Immature natural killer cell (primary cell): ENCODE measurements at regions not wholly inside any gene's neighbourhood (a gene's known extent, or its start where the extent isn't known, plus 50 kb on each side); places are given as distances from the start of the nearest gene placed in this dataset.

ENCODE experiments used
- DNase-seq, 3 donors: peaks; one replicate each; pipeline ENCODE4 v3.0.0; 2022; ENCODE audit warnings: mixed read lengths in 1 of 3
- H3K27ac Mint-ChIP-seq, 6 donors: one replicate each; pipeline ENCODE4 v1.8.0; 2020; ENCODE audit warnings: mixed read lengths in 6 of 6, mild to moderate bottlenecking in 5 of 6, inconsistent platforms in 4 of 6, moderate library complexity in 3 of 6
- H3K27me3 Mint-ChIP-seq, 3 donors: one replicate each; pipeline ENCODE4 v1.8.0; 2020 to 2021; ENCODE audit warnings: low read depth in 3 of 3, mild to moderate bottlenecking in 3 of 3, mixed read lengths in 3 of 3, moderate library complexity in 3 of 3, inconsistent platforms in 1 of 3
- H3K36me3 Mint-ChIP-seq, 3 donors: one replicate each; pipeline ENCODE4 v1.8.0; 2020; ENCODE audit warnings: mixed read lengths in 3 of 3, inconsistent platforms in 2 of 3, mild to moderate bottlenecking in 2 of 3
- H3K4me1 Mint-ChIP-seq, 2 donors: one replicate each; pipeline ENCODE4 v1.8.0; 2020; ENCODE audit warnings: inconsistent platforms in 2 of 2, mild to moderate bottlenecking in 2 of 2, mixed read lengths in 2 of 2, moderate library complexity in 1 of 2
- H3K4me3 Mint-ChIP-seq, 5 donors: one replicate each; pipeline ENCODE4 v1.8.0; 2020; ENCODE audit warnings: mild to moderate bottlenecking in 5 of 5, mixed read lengths in 5 of 5, inconsistent platforms in 3 of 5, moderate library complexity in 3 of 5
- H3K9me3 Mint-ChIP-seq, 6 donors: one replicate each; pipeline ENCODE4 v1.8.0; 2020; ENCODE audit warnings: mild to moderate bottlenecking in 6 of 6, mixed read lengths in 6 of 6, inconsistent platforms in 4 of 6, moderate library complexity in 3 of 6

GRCh38 chr2:88261725-88262124, 91.6 kb downstream of the THNSL2 start:
- H3K9me3 Mint-ChIP-seq, result peaks cover 0 to 2% (median 0%) of the 10 kb centered on the region in 6 donors
- H3K36me3 Mint-ChIP-seq, result no peaks in the 10 kb centered on the region
- H3K27me3 Mint-ChIP-seq, result peaks cover 0 to 8% (median 0%) of the 10 kb centered on the region in 3 donors
- DNase-seq, result no peak
- H3K4me1 Mint-ChIP-seq, result peaks cover 8 to 12% of the 10 kb centered on the region in 2 donors
- no peak overlapping the region for H3K4me3 Mint-ChIP-seq
- H3K27ac Mint-ChIP-seq, result peak overlapping the region in 1 of 6 donors; percentile 3

GRCh38 chr2:88258208-88258607, 88.1 kb downstream of the THNSL2 start:
- no peaks in the 10 kb centered on the region for H3K36me3 Mint-ChIP-seq
- peaks cover 0 to 14% (median 2%) of the 10 kb centered on the region in 3 donors for H3K27me3 Mint-ChIP-seq
- no peak overlapping the region for H3K27ac Mint-ChIP-seq
- H3K4me3 Mint-ChIP-seq, result no peak overlapping the region
- DNase-seq, result no peak
- H3K4me1 Mint-ChIP-seq, result peaks cover 0 to 2% of the 10 kb centered on the region in 2 donors
- H3K9me3 Mint-ChIP-seq, result peaks cover 0 to 2% (median 0%) of the 10 kb centered on the region in 6 donors

- peaks cover 1 to 18% (median 2%) of the 10 kb centered on the region in 3 donors for H3K27me3 Mint-ChIP-seq
- no peak overlapping the region for H3K27ac Mint-ChIP-seq
- H3K4me1 Mint-ChIP-seq, result peaks cover 0 to 8% of the 10 kb centered on the region in 2 donors
These were observed 84.4 kb downstream of the THNSL2 start for GRCh38 chr2:88254437-88255091.

GRCh38 chr2:88253997-88254396, 83.9 kb downstream of the THNSL2 start:
- H3K36me3 Mint-ChIP-seq, result no peaks in the 10 kb centered on the region
- H3K27ac Mint-ChIP-seq, result no peak overlapping the region
- H3K9me3 Mint-ChIP-seq, result no peaks in the 10 kb centered on the region
- peaks cover 0 to 8% of the 10 kb centered on the region in 2 donors for H3K4me1 Mint-ChIP-seq
- peaks cover 1 to 18% (median 2%) of the 10 kb centered on the region in 3 donors for H3K27me3 Mint-ChIP-seq
- DNase-seq, result no peak
- no peak overlapping the region for H3K4me3 Mint-ChIP-seq

More at GRCh38 chr2:88254437-88255091, 84.4 kb downstream of the THNSL2 start:
- H3K9me3 Mint-ChIP-seq, result no peaks in the 10 kb centered on the region
- no peak for DNase-seq
- no peaks in the 10 kb centered on the region for H3K36me3 Mint-ChIP-seq
- H3K4me3 Mint-ChIP-seq, result no peak overlapping the region

GRCh38 chr2:88253375-88253774, 83.2 kb downstream of the THNSL2 start:
- peak overlapping the region in 1 of 6 donors; percentile 20 for H3K27ac Mint-ChIP-seq
- H3K36me3 Mint-ChIP-seq, result no peaks in the 10 kb centered on the region
- H3K4me3 Mint-ChIP-seq, result no peak overlapping the region
- no peaks in the 10 kb centered on the region for H3K9me3 Mint-ChIP-seq
- peaks cover 1 to 18% (median 2%) of the 10 kb centered on the region in 3 donors for H3K27me3 Mint-ChIP-seq
- no peak for DNase-seq
- H3K4me1 Mint-ChIP-seq, result peaks cover 0 to 8% of the 10 kb centered on the region in 2 donors

GRCh38 chr2:88252646-88253045, 82.5 kb downstream of the THNSL2 start:
- no peaks in the 10 kb centered on the region for H3K36me3 Mint-ChIP-seq
- DNase-seq, result peak in 1 of 3 donors; percentile 11
- H3K27ac Mint-ChIP-seq, result no peak overlapping the region
- no peaks in the 10 kb centered on the region for H3K9me3 Mint-ChIP-seq
- H3K4me3 Mint-ChIP-seq, result no peak overlapping the region
- H3K4me1 Mint-ChIP-seq, result peaks cover 0 to 8% of the 10 kb centered on the region in 2 donors
- H3K27me3 Mint-ChIP-seq, result peaks cover 1 to 15% (median 2%) of the 10 kb centered on the region in 3 donors

- H3K4me3 Mint-ChIP-seq, result no peak overlapping the region
- no peak for DNase-seq
- H3K27ac Mint-ChIP-seq, result no peak overlapping the region
- no peaks in the 10 kb centered on the region for H3K9me3 Mint-ChIP-seq
- peaks cover 1 to 15% (median 2%) of the 10 kb centered on the region in 3 donors for H3K27me3 Mint-ChIP-seq
- H3K4me1 Mint-ChIP-seq, result peaks cover 0 to 8% of the 10 kb centered on the region in 2 donors
- H3K36me3 Mint-ChIP-seq, result no peaks in the 10 kb centered on the region
These were observed 82.0 kb downstream of the THNSL2 start for GRCh38 chr2:88252111-88252510.

GRCh38 chr2:88250404-88250803, 80.3 kb downstream of the THNSL2 start:
- DNase-seq, result no peak
- Mint-ChIP-seq H3K27me3 (peaks cover 0 to 13% (median 1%) of the 10 kb centered on the region in 3 donors), H3K9me3 (no peaks in the 10 kb centered on the region), H3K36me3 (no peaks in the 10 kb centered on the region), H3K4me3 (no peak overlapping the region), H3K27ac (no peak overlapping the region), H3K4me1 (peaks cover 0 to 6% of the 10 kb centered on the region in 2 donors)

GRCh38 chr2:88248280-88248828, 78.2 kb downstream of the THNSL2 start:
- Mint-ChIP-seq H3K27ac (no peak overlapping the region), H3K9me3 (peaks cover 0 to 2% (median 0%) of the 10 kb centered on the region in 6 donors), H3K36me3 (no peaks in the 10 kb centered on the region), H3K4me3 (no peak overlapping the region), H3K4me1 (peaks cover 0 to 6% of the 10 kb centered on the region in 2 donors), H3K27me3 (peaks cover 2 to 7% (median 3%) of the 10 kb centered on the region in 3 donors)
- DNase-seq, result no peak

GRCh38 chr2:88247531-88247930, 77.4 kb downstream of the THNSL2 start:
- Mint-ChIP-seq H3K27me3 (peaks cover 2 to 3% (median 2%) of the 10 kb centered on the region in 3 donors), H3K36me3 (no peaks in the 10 kb centered on the region), H3K4me1 (peaks cover 0 to 3% of the 10 kb centered on the region in 2 donors), H3K9me3 (peaks cover 0 to 2% (median 0%) of the 10 kb centered on the region in 6 donors), H3K4me3 (no peak overlapping the region), H3K27ac (no peak overlapping the region)
- DNase-seq, result no peak

GRCh38 chr2:88245109-88245508, 75.0 kb downstream of the THNSL2 start:
- peaks cover 2 to 6% (median 2%) of the 10 kb centered on the region in 3 donors for H3K27me3 Mint-ChIP-seq

GRCh38 chr2:88239781-88240180, 69.6 kb downstream of the THNSL2 start:
- Mint-ChIP-seq H3K36me3 (no peaks in the 10 kb centered on the region), H3K4me1 (peaks cover 20 to 30% of the 10 kb centered on the region in 2 donors), H3K4me3 (peak overlapping the region; percentile 74 to 85 (median 81)), H3K27me3 (peaks cover 0 to 12% (median 5%) of the 10 kb centered on the region in 3 donors), H3K27ac (peak overlapping the region; percentile 85 to 99 (median 97)), H3K9me3 (peaks cover 0 to 1% (median 0%) of the 10 kb centered on the region in 6 donors)
- DNase-seq, result peak; percentile 72 to 81 (median 78)

More at GRCh38 chr2:88245109-88245508, 75.0 kb downstream of the THNSL2 start:
- no peak overlapping the region for H3K4me3 Mint-ChIP-seq
- no peak overlapping the region for H3K27ac Mint-ChIP-seq
- no peak for DNase-seq
- H3K9me3 Mint-ChIP-seq, result peaks cover 0 to 2% (median 0%) of the 10 kb centered on the region in 6 donors
- H3K36me3 Mint-ChIP-seq, result no peaks in the 10 kb centered on the region
- peaks cover 9 to 11% of the 10 kb centered on the region in 2 donors for H3K4me1 Mint-ChIP-seq

- DNase-seq, result no peak
- Mint-ChIP-seq H3K9me3 (no peaks in the 10 kb centered on the region), H3K4me3 (no peak overlapping the region), H3K4me1 (peaks cover 20 to 30% of the 10 kb centered on the region in 2 donors), H3K27me3 (peaks cover 0 to 10% (median 3%) of the 10 kb centered on the region in 3 donors), H3K36me3 (no peaks in the 10 kb centered on the region), H3K27ac (no peak overlapping the region)
These were observed 66.5 kb downstream of the THNSL2 start for GRCh38 chr2:88236666-88237065.
